ENCODE measurements at regions not wholly inside any gene's neighbourhood (a gene's known extent, or its start where the extent isn't known, plus 50 kb on each side); places are given as distances from the start of the nearest gene placed in this dataset.

- DNase-seq (ENCODE audit: low read depth in 4 of 4, low spot score in 3 of 4): no peak
Observed at GRCh38 chr4:106473515-106473914, 104.9 kb upstream of the GIMD1 start.

- DNase-seq (ENCODE audit: low read depth in 4 of 4, low spot score in 3 of 4): no peak
Observed at GRCh38 chr4:106471151-106471550, 102.6 kb upstream of the GIMD1 start.

- DNase-seq (ENCODE audit: low read depth in 4 of 4, low spot score in 3 of 4): no peak
Observed at GRCh38 chr4:106463622-106464021, 95.0 kb upstream of the GIMD1 start.

GRCh38 chr4:106454581-106454980 is 86.0 kb upstream of the GIMD1 start:
- DNase-seq (ENCODE audit: low read depth in 4 of 4, low spot score in 3 of 4): no peak

- DNase-seq (ENCODE audit: low read depth in 4 of 4, low spot score in 3 of 4): no peak
Observed at GRCh38 chr4:106454021-106454420, 85.4 kb upstream of the GIMD1 start.

DNA sequence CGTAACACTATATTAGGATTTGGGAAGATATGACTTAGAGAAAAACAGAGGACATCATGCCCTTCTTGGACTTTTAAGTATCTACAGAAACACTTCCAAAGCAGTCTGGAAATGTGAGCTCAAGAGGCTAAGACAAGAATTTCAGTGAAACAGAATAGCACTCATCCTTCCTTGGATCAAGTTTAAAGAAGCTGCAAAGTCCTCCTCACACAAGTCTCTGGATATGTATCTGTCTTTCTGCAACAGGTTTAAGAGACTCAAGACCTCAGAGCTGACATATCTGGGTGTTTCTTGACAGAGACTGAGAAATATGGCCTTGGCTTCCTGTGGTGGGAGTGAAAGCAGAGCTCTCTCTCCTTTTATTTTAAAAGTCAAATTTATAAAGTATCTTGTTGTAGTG is 82.5 kb upstream of the GIMD1 start:
- DNase-seq (ENCODE audit: low read depth in 4 of 4, low spot score in 3 of 4): no peak

DNA sequence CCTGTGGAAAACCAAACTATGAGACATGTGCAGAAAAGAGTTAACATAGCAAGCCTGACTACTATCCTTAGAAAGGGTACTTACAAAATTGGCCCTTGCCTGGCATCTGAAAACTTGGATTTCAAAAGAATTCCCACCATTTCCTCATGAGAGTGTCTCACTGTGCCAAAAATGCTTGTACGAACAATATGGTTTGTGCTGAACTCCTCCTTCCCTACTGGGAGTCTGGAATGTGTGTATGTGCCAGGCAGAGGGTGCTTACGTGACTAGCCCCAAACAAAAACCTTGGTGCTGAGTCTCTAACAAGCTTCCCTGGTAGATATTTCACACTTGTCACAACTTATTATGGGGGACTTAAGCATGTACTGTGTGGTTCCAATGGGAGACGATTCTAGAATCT is 81.7 kb upstream of the GIMD1 start:
- no peak for DNase-seq (ENCODE audit: low read depth in 4 of 4, low spot score in 3 of 4)

DNA sequence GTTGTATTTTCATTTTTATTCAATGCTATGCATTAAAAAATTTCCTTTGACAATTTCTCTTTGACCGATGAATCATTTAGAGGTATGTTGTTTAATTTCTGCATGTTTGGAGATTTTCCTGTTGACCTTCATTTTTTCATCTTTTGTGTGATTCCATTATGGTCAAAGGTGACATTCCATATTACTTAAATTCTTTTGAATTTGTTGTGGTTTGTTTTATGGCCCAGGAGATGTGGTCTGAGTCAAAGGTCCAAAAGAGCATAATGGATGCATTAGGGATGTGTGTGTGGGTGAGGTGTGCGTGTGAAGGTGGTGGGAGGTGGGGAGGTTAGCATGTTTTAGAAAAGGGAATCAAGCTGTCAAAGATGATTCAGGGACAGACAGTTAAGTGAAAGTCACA is 76.0 kb upstream of the GIMD1 start:
- DNase-seq (ENCODE audit: low read depth in 4 of 4, low spot score in 3 of 4): no peak

- no peak for DNase-seq (ENCODE audit: low read depth in 4 of 4, low spot score in 3 of 4)
Observed at GRCh38 chr4:106430797-106431196, 62.2 kb upstream of the GIMD1 start.

DNA sequence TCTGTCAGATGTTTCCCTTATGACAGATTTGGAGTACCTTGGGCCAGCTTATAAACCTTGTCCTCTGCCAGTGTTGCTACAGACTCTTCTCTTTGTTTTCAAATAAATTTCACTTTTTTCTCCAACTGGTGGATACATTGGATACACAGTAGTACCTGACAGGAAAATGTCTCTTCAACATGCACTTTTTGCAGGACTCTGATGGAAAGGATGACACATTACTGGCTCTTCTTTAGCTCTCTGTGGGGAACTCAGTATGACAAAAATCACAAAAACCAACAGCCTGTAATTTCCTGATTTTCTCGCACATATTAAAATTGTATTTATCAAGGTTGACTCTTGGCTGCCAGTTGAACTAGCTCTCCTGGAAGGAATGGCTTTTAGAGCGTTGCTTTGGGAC is 61.3 kb upstream of the GIMD1 start:
- no peak for DNase-seq (ENCODE audit: low read depth in 4 of 4, low spot score in 3 of 4)

- no peak for DNase-seq (ENCODE audit: low read depth in 4 of 4, low spot score in 3 of 4)
Observed at GRCh38 chr4:106426069-106426468, 57.5 kb upstream of the GIMD1 start.

DNA sequence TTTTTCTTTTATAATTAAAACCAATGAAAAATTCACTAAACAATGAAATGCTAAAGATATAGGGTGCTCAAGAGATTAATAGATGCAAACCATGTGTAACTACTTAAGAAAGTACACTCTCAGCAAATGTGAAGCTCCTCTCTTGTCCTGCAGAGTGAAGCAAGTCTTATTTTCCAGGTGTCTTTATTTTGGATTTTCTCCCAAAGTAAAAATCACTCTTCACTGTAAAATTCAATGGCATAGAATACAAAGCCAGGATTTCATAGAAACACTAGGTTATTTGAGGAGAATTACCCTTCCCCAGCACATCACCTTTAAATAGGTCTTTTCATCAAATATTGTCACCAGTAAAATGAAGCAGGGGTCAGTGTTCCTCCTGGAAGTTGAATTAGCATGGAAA is 57.0 kb upstream of the GIMD1 start:
- DNase-seq (ENCODE audit: low read depth in 4 of 4, low spot score in 3 of 4): no peak

GRCh38 chr4:106424426-106424825 is 55.8 kb upstream of the GIMD1 start:
- DNase-seq (ENCODE audit: low read depth in 4 of 4, low spot score in 3 of 4): no peak

- DNase-seq (ENCODE audit: low read depth in 4 of 4, low spot score in 3 of 4): no peak
Observed at GRCh38 chr4:106423791-106424190, 55.2 kb upstream of the GIMD1 start.

GRCh38 chr4:106422766-106423165 is 54.2 kb upstream of the GIMD1 start:
- DNase-seq (ENCODE audit: low read depth in 4 of 4, low spot score in 3 of 4): no peak

GRCh38 chr4:106421441-106422296 is 53.1 kb upstream of the GIMD1 start:
- DNase-seq (ENCODE audit: low read depth in 4 of 4, low spot score in 3 of 4): no peak

DNA sequence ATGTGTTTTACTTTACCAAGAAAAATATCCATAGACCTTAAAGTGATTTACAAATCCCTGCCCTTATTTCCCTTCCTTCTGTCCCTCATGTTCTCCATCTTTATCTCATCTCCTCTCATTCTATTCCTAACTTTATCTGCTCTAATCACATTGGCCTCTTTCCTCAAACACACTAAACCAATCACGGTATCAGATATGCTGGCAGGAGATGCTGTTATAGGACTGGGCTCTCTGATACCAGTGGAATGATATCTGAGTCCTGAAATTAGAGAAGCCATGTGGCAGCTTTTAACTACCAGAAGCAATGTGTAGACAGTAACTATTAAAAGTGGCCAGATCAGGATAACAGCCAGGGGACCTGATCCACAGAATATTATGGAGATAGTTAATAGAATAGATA is 49.9 kb upstream of the GIMD1 start:
- DNase-seq (ENCODE audit: low read depth in 4 of 4, low spot score in 3 of 4): no peak
